HG03432 (cell line): ENCODE measurements at regions not wholly inside any gene's neighbourhood (a gene's known extent, or its start where the extent isn't known, plus 50 kb on each side); places are given as distances from the start of the nearest gene placed in this dataset.

Source experiments
- ATAC-seq: cut with Tn5 transposase; IDR thresholded peaks from one replicate; pipeline ENCODE4 v1.9.1; 2021; ENCODE audit warnings: mild to moderate bottlenecking, moderate library complexity; ENCODE audit not compliant: unreplicated experiment

DNA sequence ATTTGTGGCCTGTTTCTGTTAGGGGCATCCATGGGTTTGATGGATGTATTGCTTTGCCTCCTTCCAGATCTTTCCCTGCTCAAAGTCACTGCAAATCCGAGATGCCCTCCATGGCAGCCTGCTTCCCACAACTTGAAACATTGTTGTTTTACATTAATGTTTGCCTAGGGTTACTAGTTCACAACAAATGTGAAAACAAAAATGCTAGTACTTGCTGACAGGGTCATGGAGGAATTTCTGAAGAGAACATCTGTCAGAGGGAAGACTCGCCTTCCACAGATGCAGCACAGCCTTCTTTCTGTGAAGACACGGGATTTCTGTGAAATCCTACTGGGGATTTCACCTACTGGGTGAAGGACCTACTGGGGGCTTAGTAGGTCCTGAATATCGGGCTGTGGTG is 260.0 kb upstream of the FN1 start:
- ATAC-seq: no peak

DNA sequence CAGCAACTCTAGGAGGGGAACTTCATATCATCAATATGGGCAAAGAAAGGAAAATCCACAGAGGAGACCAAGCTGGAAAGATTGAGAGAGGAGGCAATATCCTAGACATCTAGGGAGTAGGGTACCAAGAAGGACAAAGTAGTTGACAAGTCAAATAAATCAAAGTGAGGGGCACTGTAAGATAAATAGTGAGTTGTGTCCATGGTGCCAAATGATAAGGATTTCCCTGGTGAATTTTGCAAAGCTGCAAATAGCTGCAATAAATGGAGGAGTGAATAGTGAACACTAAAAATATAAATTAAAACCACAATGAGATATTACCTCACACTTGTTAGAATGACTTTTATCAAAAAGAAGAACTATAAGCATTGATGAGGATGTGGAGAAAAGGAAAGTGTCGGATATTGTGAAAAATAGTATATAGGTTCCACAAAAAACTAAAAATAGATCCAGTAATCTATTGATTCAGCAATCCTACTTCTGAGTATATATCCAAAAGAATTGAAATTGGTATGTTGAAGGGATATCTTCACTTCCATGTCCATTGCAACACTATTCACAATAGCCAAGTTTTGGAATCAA is 258.2 kb upstream of the FN1 start:
- no peak for ATAC-seq

GRCh38 chr2:215693193-215693998 is 257.5 kb upstream of the FN1 start:
- no peak for ATAC-seq

DNA sequence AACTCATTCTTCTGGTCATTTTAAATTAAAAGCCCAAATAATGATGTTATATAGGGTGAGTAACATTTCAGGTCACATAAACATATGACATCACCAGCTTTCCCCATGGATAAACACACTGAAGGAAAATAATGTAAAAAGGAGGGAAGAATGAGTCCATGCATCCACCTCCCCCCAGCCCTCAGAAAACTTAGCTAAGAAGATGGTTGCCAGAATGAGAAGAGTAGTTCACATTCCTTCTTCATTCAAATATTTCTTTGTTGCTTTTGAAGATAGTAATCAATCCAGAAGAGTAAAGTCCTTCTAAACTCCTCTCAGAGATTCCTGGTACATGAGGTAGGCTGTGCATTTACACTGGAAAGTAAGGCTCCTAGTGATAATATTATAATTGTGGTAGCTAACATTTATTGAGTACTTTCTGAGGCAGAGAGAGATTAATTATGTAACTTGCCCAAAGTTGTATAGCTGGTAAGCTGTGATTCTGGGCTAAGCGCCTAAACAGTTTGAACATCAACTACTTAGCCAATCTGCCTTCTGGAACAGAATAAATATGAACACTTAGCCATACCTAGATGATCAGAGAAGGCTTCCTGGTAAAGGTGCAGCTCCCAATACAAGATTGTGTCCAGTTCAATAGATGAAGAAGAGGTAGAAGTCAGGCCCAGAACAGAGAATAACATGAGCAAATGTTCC is 256.7 kb upstream of the FN1 start:
- ATAC-seq: no peak

DNA sequence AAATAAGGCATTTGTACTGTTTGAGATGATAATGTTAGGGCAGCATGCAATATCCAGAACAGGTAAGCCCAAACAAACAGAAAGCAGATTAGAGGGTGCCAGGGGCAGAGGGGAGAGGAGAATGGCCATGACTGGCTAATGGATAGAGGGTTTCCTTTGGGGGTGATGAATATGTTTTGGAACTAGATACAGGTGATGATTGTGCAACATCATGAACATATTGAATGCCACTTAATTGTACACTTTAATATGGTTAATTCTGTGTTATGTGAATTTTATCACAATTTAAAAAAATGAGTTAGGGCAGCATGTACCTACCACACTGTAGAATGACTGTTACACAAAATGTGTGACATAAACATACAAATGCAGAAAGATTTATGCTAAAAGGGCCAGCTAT is 255.5 kb upstream of the FN1 start:
- ATAC-seq: no peak

DNA sequence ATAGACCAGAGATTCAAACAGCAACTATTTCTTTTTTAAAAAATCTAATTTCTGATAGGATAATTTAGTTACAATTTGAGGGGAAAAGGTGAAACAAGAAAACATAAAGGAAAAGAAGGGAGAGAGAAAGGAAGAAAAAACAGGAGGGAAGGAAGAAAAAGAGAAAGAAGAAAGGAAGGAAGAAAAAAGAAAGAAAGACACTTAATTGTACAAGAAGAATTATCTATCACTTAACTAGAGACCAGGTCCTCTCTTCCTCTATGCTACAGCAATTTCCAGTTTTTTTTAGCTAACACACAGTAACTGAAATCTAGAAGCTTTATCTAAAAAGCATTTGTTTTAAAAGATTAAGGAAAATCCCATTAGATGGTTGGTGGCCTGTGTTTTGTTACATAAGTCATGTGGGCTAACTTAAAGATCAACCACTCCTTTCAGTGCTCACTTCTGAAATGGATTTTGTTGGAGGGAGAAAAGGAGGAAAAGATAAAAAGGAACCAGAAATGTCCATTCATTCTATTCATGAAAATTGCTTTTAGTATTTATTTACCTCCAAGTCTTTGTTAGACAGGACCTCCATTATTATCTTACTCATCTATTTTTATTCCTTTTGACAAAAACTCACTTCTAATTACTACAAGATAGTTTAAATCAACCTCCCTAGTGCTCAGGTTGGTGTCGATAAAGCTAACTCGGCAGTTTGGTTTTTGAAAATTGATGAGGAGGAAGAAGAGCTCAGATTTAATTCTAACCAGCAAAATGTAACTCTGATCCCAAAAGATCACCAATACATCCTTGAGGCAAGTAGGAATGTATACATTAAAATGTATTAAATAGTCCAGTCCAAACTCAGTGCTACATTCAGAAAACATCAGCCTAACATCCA is 251.5 kb upstream of the FN1 start:
- no peak for ATAC-seq

- no peak for ATAC-seq
Measured at GRCh38 chr2:215685238-215685990, 249.5 kb upstream of the FN1 start.

DNA sequence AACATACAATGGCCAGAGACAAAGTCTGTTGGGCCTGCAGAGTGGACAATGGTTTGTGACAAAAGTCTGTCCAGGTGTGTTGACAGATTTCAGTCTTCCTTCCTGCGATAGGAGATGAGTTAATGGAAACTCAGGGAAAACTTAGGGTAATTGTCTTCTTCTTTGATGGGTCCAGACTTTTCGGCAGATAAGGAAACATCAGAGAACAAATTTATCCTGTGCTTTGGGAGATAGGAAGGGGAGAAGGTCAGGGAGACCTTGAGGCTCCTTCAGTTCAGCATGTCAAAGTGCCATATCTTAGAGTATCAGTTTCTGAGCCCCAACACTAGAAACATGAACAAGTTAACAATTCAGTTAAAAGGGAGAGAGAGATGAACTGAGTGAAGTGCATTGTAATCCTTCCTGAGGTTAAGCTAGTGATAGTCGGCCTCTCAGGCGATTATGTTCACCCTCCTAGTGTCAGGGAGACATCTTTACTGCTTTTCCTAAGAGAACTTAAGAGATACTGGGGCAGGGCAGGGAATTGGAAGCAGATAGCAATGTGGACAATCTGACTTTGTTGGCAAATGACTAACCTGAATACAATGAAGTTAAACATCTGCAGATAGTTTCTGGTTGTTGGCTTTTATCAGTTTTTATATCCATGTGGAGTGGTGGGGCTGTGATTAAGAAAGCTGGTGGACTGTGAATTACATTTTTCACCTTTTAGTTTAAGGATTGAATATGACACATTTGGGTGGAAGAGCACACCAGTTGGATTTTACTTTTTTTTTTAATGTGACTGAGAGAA is 248.8 kb upstream of the FN1 start:
- no peak for ATAC-seq

DNA sequence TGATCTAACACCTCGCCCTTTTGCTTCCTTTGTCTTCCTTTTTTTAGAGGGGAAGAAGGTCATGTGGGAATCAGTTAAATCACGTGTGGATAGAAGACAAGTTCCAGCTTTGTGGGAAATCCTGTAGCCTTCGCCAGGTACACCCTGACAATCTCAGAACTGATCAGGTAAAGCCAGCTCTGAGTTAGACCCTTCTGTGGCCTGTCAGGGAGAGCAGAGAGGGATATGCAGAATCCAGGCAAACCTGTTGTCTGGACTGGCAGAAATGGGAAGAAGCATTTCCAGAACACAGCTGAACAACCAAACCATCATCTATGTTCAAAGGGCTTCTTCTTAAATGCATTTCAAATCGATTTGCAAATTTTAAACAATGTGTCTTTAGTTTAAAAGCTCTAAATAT is 247.4 kb upstream of the FN1 start:
- ATAC-seq: no peak

GRCh38 chr2:215681799-215682596 is 246.1 kb upstream of the FN1 start:
- ATAC-seq: no peak

- peak; percentile 72 for ATAC-seq
Measured at GRCh38 chr2:215680605-215681598, 245.0 kb upstream of the FN1 start.

GRCh38 chr2:215678094-215678493 is 242.2 kb upstream of the FN1 start:
- ATAC-seq: no peak

DNA sequence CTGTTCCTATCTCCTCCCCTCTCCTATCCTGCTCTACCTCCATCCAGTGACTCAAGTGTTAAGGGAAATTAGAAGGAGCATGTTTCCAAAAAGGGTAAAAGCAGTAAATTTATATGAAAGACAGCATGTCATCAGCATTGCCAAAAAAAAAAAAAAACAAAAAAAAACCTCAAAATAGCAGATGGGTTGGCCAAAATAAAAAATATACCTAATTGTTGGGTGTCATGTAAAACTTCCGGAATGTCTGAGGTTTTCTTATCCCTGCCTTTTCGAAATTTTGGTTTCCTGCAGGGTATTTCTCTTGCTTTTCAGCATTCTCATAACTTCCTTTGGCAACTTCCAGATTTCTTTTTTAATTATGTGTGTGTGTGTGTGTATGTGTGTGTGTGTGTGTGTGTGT is 241.6 kb upstream of the FN1 start:
- no peak for ATAC-seq

DNA sequence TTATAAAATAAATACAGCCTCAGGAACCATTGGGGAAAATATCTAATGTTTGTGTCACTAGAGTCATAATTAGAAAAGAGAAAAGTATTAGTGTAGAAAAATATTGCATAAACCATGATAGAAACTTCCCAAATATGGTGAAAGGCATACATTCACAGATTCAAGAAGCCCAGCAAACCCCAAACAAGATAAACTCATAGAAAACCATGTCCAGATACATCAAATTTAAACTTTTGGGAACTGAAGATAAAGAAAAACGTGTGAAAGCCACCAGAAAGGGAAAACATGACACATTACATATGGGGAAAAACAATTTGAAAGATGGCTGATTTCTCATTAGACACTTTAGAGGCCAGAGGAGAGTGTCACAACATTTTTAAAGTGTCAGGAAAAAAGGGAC is 236.5 kb upstream of the FN1 start:
- no peak for ATAC-seq

GRCh38 chr2:215671691-215672090 is 235.8 kb upstream of the FN1 start:
- no peak for ATAC-seq

DNA sequence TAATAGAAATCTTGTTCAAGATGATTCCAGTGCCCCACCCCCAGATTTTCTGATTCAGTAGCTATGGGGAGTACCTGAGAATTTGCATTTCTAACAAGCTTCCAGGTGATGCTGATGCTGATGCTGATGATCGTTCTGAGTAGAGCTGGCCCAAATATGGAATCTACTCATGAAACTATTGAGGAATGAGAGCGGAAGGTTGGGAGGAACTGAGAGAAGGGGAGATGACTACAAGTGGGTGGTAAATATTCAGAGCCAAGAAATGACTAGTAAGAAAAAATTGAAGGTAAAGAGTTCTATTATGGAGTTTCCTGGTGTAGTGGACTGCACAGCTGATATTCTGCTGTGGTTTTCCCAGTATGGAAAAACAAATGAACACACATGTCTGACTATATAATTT is 235.4 kb upstream of the FN1 start:
- ATAC-seq: no peak

GRCh38 chr2:215670396-215670795 is 234.5 kb upstream of the FN1 start:
- ATAC-seq: no peak

GRCh38 chr2:215668378-215668775 is 232.5 kb upstream of the FN1 start:
- ATAC-seq: no peak
